Stimulated activated CD8-positive, alpha-beta memory T cell treated with anti-CD3 and anti-CD28 coated beads, Interleukin-4, amount 100 ng/mL, for 24 hours (primary cell): ENCODE measurements at regions not wholly inside any gene's neighbourhood (a gene's known extent, or its start where the extent isn't known, plus 50 kb on each side); places are given as distances from the start of the nearest gene placed in this dataset.
"Not testable (repeated sequence)": the region's sequence is repeated elsewhere in the genome, so short reads cannot be mapped to it uniquely, and the experiment has no call there.

Experiments used
- DNase-seq: peaks from one replicate; pipeline ENCODE4 v3.0.0-alpha.2; 2020; ENCODE audit warnings: low read depth

- DNase-seq, result no peak
These were observed 303.6 kb upstream of the ID2 start for GRCh38 chr2:8378016-8378810.

GRCh38 chr2:8379128-8379527 is 302.7 kb upstream of the ID2 start:
- no peak for DNase-seq

GRCh38 chr2:8379549-8379948 is 302.3 kb upstream of the ID2 start:
- DNase-seq, result no peak

- DNase-seq, result no peak
These were observed 301.8 kb upstream of the ID2 start for GRCh38 chr2:8380026-8380425.

- no peak for DNase-seq
These were observed 301.3 kb upstream of the ID2 start for GRCh38 chr2:8380566-8380965.

GRCh38 chr2:8382485-8382884 is 299.4 kb upstream of the ID2 start:
- DNase-seq, result no peak

GRCh38 chr2:8386748-8387147 is 295.1 kb upstream of the ID2 start:
- not testable (repeated sequence) for DNase-seq

GRCh38 chr2:8388781-8389180 is 293.1 kb upstream of the ID2 start:
- no peak for DNase-seq

- no peak for DNase-seq
These were observed 292.3 kb upstream of the ID2 start for GRCh38 chr2:8389431-8390108.

GRCh38 chr2:8391126-8391525 is 290.7 kb upstream of the ID2 start:
- no peak for DNase-seq

GRCh38 chr2:8391584-8391983 is 290.3 kb upstream of the ID2 start:
- DNase-seq, result no peak

GRCh38 chr2:8392098-8392866 is 289.6 kb upstream of the ID2 start:
- no peak for DNase-seq

GRCh38 chr2:8393506-8393905 is 288.4 kb upstream of the ID2 start:
- no peak for DNase-seq

GRCh38 chr2:8394131-8394530 is 287.7 kb upstream of the ID2 start:
- DNase-seq, result no peak

- DNase-seq, result no peak
These were observed 287.1 kb upstream of the ID2 start for GRCh38 chr2:8394569-8395359.

GRCh38 chr2:8395718-8396117 is 286.1 kb upstream of the ID2 start:
- no peak for DNase-seq

GRCh38 chr2:8398040-8398668 is 283.7 kb upstream of the ID2 start:
- DNase-seq, result no peak

- DNase-seq, result no peak
These were observed 282.1 kb upstream of the ID2 start for GRCh38 chr2:8399731-8400130.

GRCh38 chr2:8400196-8400595 is 281.7 kb upstream of the ID2 start:
- no peak for DNase-seq

- no peak for DNase-seq
These were observed 279.6 kb upstream of the ID2 start for GRCh38 chr2:8402222-8402621.

- DNase-seq, result no peak
These were observed 278.0 kb upstream of the ID2 start for GRCh38 chr2:8403876-8404275.

- no peak for DNase-seq
These were observed 276.5 kb upstream of the ID2 start for GRCh38 chr2:8405334-8405733.
